NCI-H1930 (cell line): ENCODE measurements at regions not wholly inside any gene's neighbourhood (a gene's known extent, or its start where the extent isn't known, plus 50 kb on each side); places are given as distances from the start of the nearest gene placed in this dataset.

Experiments used
- DNase-seq, 2 experiments: peaks; one replicate each; lab custom pipeline; 2025; lab: John Stamatoyannopoulos, UW

- DNase-seq = no peak
These were observed 79.1 kb downstream of the ZNF365 start for GRCh38 chr10:62453274-62453673.

GRCh38 chr10:62454687-62455397, 80.7 kb downstream of the ZNF365 start:
- DNase-seq = no peak

- DNase-seq = no peak
These were observed 82.5 kb downstream of the ZNF365 start for GRCh38 chr10:62456611-62457101.

GRCh38 chr10:62457196-62457595, 83.0 kb downstream of the ZNF365 start:
- DNase-seq = no peak

- DNase-seq = no peak
These were observed 83.4 kb downstream of the ZNF365 start for GRCh38 chr10:62457598-62457997.

GRCh38 chr10:62459072-62459471, 84.9 kb downstream of the ZNF365 start:
- no peak for DNase-seq

- DNase-seq = no peak
These were observed 85.3 kb downstream of the ZNF365 start for GRCh38 chr10:62459500-62459899.

- DNase-seq = no peak
These were observed 86.2 kb downstream of the ZNF365 start for GRCh38 chr10:62460393-62460792.

- no peak for DNase-seq
These were observed 87.0 kb downstream of the ZNF365 start for GRCh38 chr10:62461120-62461519.

- DNase-seq = no peak
These were observed 88.3 kb downstream of the ZNF365 start for GRCh38 chr10:62462461-62462860.

- DNase-seq = no peak
These were observed 89.2 kb downstream of the ZNF365 start for GRCh38 chr10:62463364-62463763.

- DNase-seq = no peak
These were observed 90.1 kb downstream of the ZNF365 start for GRCh38 chr10:62464308-62464707.

GRCh38 chr10:62466590-62466989, 92.4 kb downstream of the ZNF365 start:
- DNase-seq = no peak

- DNase-seq = no peak
These were observed 93.4 kb downstream of the ZNF365 start for GRCh38 chr10:62467527-62467926.

- DNase-seq = no peak
These were observed 97.5 kb downstream of the ZNF365 start for GRCh38 chr10:62471711-62472110.

GRCh38 chr10:62473241-62473640, 99.1 kb downstream of the ZNF365 start:
- DNase-seq = no peak

GRCh38 chr10:62475551-62475950, 101.4 kb downstream of the ZNF365 start:
- no peak for DNase-seq

- no peak for DNase-seq
These were observed 105.4 kb downstream of the ZNF365 start for GRCh38 chr10:62479523-62479922.

GRCh38 chr10:62480196-62480595, 106.0 kb downstream of the ZNF365 start:
- DNase-seq = no peak

- no peak for DNase-seq
These were observed 108.4 kb downstream of the ZNF365 start for GRCh38 chr10:62482581-62482980.

GRCh38 chr10:62491597-62491996, 117.4 kb downstream of the ZNF365 start:
- DNase-seq = no peak

- no peak for DNase-seq
These were observed 118.1 kb downstream of the ZNF365 start for GRCh38 chr10:62492012-62492869.

- DNase-seq = no peak
These were observed 118.7 kb downstream of the ZNF365 start for GRCh38 chr10:62492870-62493180.
